B cell (primary cell): ENCODE measurements at regions not wholly inside any gene's neighbourhood (a gene's known extent, or its start where the extent isn't known, plus 50 kb on each side); places are given as distances from the start of the nearest gene placed in this dataset.

Experiments used
- ATAC-seq: fragments of 200-7000 bp; cut with Tn5 transposase; one replicate; pipeline ENCODE4 v1.10.0; 2021; ENCODE audit warnings: low read depth, mild to moderate bottlenecking, moderate number of reproducible peaks, moderate library complexity
- CTCF ChIA-PET: fragments of 350-600 bp; sonication (Branson Sonifier 250); formaldehyde crosslinking; loops from one replicate; lab custom pipeline; 2021; ENCODE audit warnings: antibody characterized with exemption, inconsistent platforms; lab: Charles Lee
- POLR2A ChIA-PET: fragments of 350-600 bp; sonication (Branson Sonifier 250); formaldehyde crosslinking; loops from one replicate; lab custom pipeline; 2021; ENCODE audit warnings: antibody characterized with exemption; lab: Charles Lee
- DNase-seq: peaks from one replicate; pipeline ENCODE4 v3.0.0; 2013
- H2AFZ ChIP-seq: 2 replicates; pipeline ENCODE4 v1.6.1; 2012; ENCODE audit warnings: mild to moderate bottlenecking, low read depth, low read length; ENCODE audit not compliant: insufficient read depth, poor library complexity, severe bottlenecking
- H3K27ac ChIP-seq, 2 donors: 1 replicate in 1 of 2; 2 replicates in 1 of 2; pipeline ENCODE4 v1.5.1; 2012 to 2013; ENCODE audit warnings: low read length in 2 of 2, mild to moderate bottlenecking in 2 of 2, moderate library complexity in 1 of 2
- H3K27me3 ChIP-seq, 4 experiments: fragments of 200-600 bp in 1 of 4; sonication (generic) in 1 of 4; replicated peaks in 1 of 4; 1 replicate in 2 of 4; 2 replicates in 2 of 4; pipeline versions ENCODE4 v1.6.1 to v1.7.0; 2013 to 2016; ENCODE audit warnings: low read length in 3 of 4, mild to moderate bottlenecking in 2 of 4, mixed read lengths in 1 of 4, moderate library complexity in 1 of 4; ENCODE audit not compliant: insufficient read depth in 4 of 4, control insufficient read depth in 3 of 4; ENCODE audit errors: control extremely low read depth in 1 of 4
- H3K36me3 ChIP-seq, 2 experiments: replicated peaks in 1 of 2; 1 replicate in 1 of 2; 2 replicates in 1 of 2; pipeline versions ENCODE4 v1.6.1 to v1.7.1; 2013; ENCODE audit warnings: low read length in 1 of 2; ENCODE audit not compliant: insufficient read depth in 2 of 2, control insufficient read depth in 1 of 2; ENCODE audit errors: control extremely low read depth in 1 of 2, extremely low read depth in 1 of 2
- H3K4me1 ChIP-seq, 2 donors: fragments of 200-600 bp in 1 of 2; sonication (generic) in 1 of 2; 1 replicate in 1 of 2; 2 replicates in 1 of 2; pipeline versions ENCODE4 v1.5.1 to v1.6.1; 2013 to 2017; ENCODE audit warnings: low read length in 2 of 2; ENCODE audit not compliant: control insufficient read depth in 2 of 2, insufficient read depth in 2 of 2
- H3K4me2 ChIP-seq: replicated peaks from 2 replicates; pipeline ENCODE3; 2012; ENCODE audit warnings: mild to moderate bottlenecking, low read depth, low read length; ENCODE audit not compliant: poor library complexity, severe bottlenecking
- H3K4me3 ChIP-seq, 5 experiments: fragments of 200-600 bp in 1 of 5; sonication (generic) in 1 of 5; 1 replicate in 3 of 5; 2 replicates in 2 of 5; pipeline versions ENCODE4 v1.5.1 to v1.7.0; 2011 to 2016; ENCODE audit warnings: low read length in 4 of 5, mild to moderate bottlenecking in 4 of 5, low read depth in 2 of 5, control low read depth in 1 of 5, moderate library complexity in 1 of 5; ENCODE audit not compliant: insufficient read depth in 1 of 5; ENCODE audit errors: control extremely low read depth in 1 of 5, extremely low read depth in 1 of 5
- H3K79me2 ChIP-seq: fragments of 200-600 bp; sonication (generic); one replicate; pipeline ENCODE4 v1.6.0; 2016; ENCODE audit warnings: low read length; ENCODE audit not compliant: control insufficient read depth, insufficient read depth
- H3K9ac ChIP-seq: fragments of 200-600 bp; sonication (generic); 2 replicates; pipeline ENCODE4 v1.6.1; 2017; ENCODE audit warnings: mild to moderate bottlenecking, low read length, moderate library complexity
- H3K9me3 ChIP-seq, 3 donors: one replicate each; pipeline versions ENCODE4 v1.6.1 to v1.7.1; 2013; ENCODE audit warnings: low read length in 2 of 3; ENCODE audit not compliant: control insufficient read depth in 2 of 3, insufficient read depth in 1 of 3; ENCODE audit errors: control extremely low read depth in 1 of 3
- H4K20me1 ChIP-seq: 2 replicates; pipeline ENCODE4 v1.6.0; 2012; ENCODE audit warnings: mild to moderate bottlenecking, low read length; ENCODE audit not compliant: insufficient read depth, control insufficient read depth, poor library complexity, severe bottlenecking
- H3K27ac Mint-ChIP-seq: one replicate; pipeline ENCODE4 v1.8.0; 2021; ENCODE audit warnings: mixed read lengths
- H3K27me3 Mint-ChIP-seq: one replicate; pipeline ENCODE4 v1.8.0; 2021; ENCODE audit warnings: mixed read lengths
- H3K4me1 Mint-ChIP-seq: one replicate; pipeline ENCODE4 v1.8.0; 2021; ENCODE audit warnings: mixed read lengths
- H3K4me3 Mint-ChIP-seq: one replicate; pipeline ENCODE4 v1.8.0; 2021; ENCODE audit warnings: mixed read lengths
- H3K9me3 Mint-ChIP-seq: one replicate; pipeline ENCODE4 v1.8.0; 2022; ENCODE audit warnings: mixed read lengths; ENCODE audit not compliant: insufficient read depth
- EZH2 ChIP-seq: IDR thresholded peaks from 2 replicates; pipeline ENCODE4 v1.6.1; 2012; ENCODE audit warnings: borderline replicate concordance, low read depth, mild to moderate bottlenecking, moderate library complexity, low read length; ENCODE audit not compliant: insufficient read depth, poor library complexity, severe bottlenecking
- WGBS: methylation state at CpG from one replicate; pipeline ENCODE4 v1.1.5; 2013; ENCODE audit warnings: missing lambda C conversion rate; ENCODE audit not compliant: insufficient coverage; 5-methylcytosine and 5-hydroxymethylcytosine counted together
- intact Hi-C: fragments of 100-400 bp; cut with micrococcal nuclease; formaldehyde crosslinking; loops from one replicate; pipeline ENCODE4 v1.10.0; 2022
- TF ChIP-seq, protein P1 (sequence below): fragments of 200-600 bp; IDR thresholded peaks from one replicate; pipeline ENCODE4 v1.8.0; 2022; ENCODE audit warnings: antibody characterized with exemption, mild to moderate bottlenecking

DNA sequence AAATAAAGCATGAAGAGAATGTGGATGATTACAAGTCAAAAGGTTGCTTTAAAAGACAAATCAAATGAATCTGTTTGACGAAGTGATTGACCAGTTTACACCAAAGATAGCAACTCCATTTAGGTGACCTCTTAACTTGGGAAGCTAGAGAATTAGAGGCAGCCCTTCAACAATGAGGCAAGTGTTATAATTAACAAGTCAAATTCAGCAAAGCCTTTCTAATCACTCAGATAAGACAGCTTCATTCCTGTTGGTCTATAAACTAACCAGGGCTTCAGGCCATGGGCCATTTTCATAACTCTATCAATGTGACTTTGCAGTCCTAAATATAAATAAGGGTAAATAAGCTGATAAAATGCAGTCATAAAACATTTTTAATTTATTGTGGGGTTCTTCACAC, 712.2 kb upstream of the SEMA6A start:
- Histone ChIP-seq H3K36me3 (no peaks in the 10 kb centered on the region), H3K27me3 (no peaks in the 10 kb centered on the region), H3K27ac (no peak overlapping the region), H3K4me2 (no peak overlapping the region), H3K9me3 (no peaks in the 10 kb centered on the region), H3K79me2 (no peaks in the 10 kb centered on the region), H3K4me1 (no peaks in the 10 kb centered on the region), H2AFZ (no peak overlapping the region), H3K4me3 (no peak overlapping the region), H4K20me1 (no peaks in the 10 kb centered on the region), H3K9ac (no peak overlapping the region)
- DNase-seq = no peak
- intact Hi-C loops = no loop called here
- Mint-ChIP-seq H3K27me3 (no peaks in the 10 kb centered on the region), H3K27ac (no peak overlapping the region), H3K4me1 (no peaks in the 10 kb centered on the region), H3K9me3 (no peaks in the 10 kb centered on the region), H3K4me3 (no peak overlapping the region)
- ATAC-seq = no peak
- ChIA-PET POLR2A (no interaction called here), CTCF (no interaction called here)
- no peak for TF ChIP-seq EZH2
- TF ChIP-seq, protein P1, sequence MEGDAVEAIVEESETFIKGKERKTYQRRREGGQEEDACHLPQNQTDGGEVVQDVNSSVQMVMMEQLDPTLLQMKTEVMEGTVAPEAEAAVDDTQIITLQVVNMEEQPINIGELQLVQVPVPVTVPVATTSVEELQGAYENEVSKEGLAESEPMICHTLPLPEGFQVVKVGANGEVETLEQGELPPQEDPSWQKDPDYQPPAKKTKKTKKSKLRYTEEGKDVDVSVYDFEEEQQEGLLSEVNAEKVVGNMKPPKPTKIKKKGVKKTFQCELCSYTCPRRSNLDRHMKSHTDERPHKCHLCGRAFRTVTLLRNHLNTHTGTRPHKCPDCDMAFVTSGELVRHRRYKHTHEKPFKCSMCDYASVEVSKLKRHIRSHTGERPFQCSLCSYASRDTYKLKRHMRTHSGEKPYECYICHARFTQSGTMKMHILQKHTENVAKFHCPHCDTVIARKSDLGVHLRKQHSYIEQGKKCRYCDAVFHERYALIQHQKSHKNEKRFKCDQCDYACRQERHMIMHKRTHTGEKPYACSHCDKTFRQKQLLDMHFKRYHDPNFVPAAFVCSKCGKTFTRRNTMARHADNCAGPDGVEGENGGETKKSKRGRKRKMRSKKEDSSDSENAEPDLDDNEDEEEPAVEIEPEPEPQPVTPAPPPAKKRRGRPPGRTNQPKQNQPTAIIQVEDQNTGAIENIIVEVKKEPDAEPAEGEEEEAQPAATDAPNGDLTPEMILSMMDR = no peak
- no CpG with 5 or more reads among the region's 1 CpG for WGBS

- ChIA-PET POLR2A (no interaction called here), CTCF (no interaction called here)
- WGBS = no CpG with 5 or more reads among the region's 2 CpGs
- Histone ChIP-seq H3K9me3 (no peaks in the 10 kb centered on the region), H3K27ac (no peak overlapping the region), H3K36me3 (no peaks in the 10 kb centered on the region), H3K79me2 (no peaks in the 10 kb centered on the region), H3K4me3 (no peak overlapping the region), H4K20me1 (no peaks in the 10 kb centered on the region), H3K4me2 (no peak overlapping the region), H3K4me1 (no peaks in the 10 kb centered on the region), H2AFZ (no peak overlapping the region), H3K9ac (no peak overlapping the region), H3K27me3 (no peaks in the 10 kb centered on the region)
- H3K4me3 Mint-ChIP-seq = no peak overlapping the region
- TF ChIP-seq EZH2 = no peak
- TF ChIP-seq, protein P1 = no peak
- ATAC-seq (no peak), DNase-seq (no peak)
- intact Hi-C loops = no loop called here
- no peaks in the 10 kb centered on the region for H3K27me3 Mint-ChIP-seq
- no peaks in the 10 kb centered on the region for H3K4me1 Mint-ChIP-seq
- no peaks in the 10 kb centered on the region for H3K9me3 Mint-ChIP-seq
- H3K27ac Mint-ChIP-seq = no peak overlapping the region
Observed at GRCh38 chr5:117271656-117272055, 697.0 kb upstream of the SEMA6A start.
